PC-9 (cell line): ENCODE measurements at regions not wholly inside any gene's neighbourhood (a gene's known extent, or its start where the extent isn't known, plus 50 kb on each side); places are given as distances from the start of the nearest gene placed in this dataset.

ENCODE experiments used
- BruUV-seq: library from RNA; stranded (reverse); fragments of 400-500 nt; replicated peaks from 2 replicates; lab custom pipeline; 2021; lab: Mats Ljungman, UMichigan
- CTCF ChIA-PET: fragments of 300-600 bp; sonication (Branson Sonifier 250); formaldehyde crosslinking; loops from one replicate; lab custom pipeline; 2022; ENCODE audit warnings: antibody characterized with exemption; lab: Charles Lee
- POLR2A ChIA-PET: fragments of 300-600 bp; sonication (Branson Sonifier 250); formaldehyde crosslinking; loops from one replicate; lab custom pipeline; 2022; ENCODE audit warnings: antibody characterized with exemption; ENCODE audit not compliant: unreplicated experiment; lab: Charles Lee
- DNase-seq, 2 experiments: peaks; one replicate each; pipeline versions ENCODE4 v3.0.0 to v3.0.0-alpha.2; 2015 to 2022; ENCODE audit warnings: mixed read lengths in 1 of 2
- H2AFZ ChIP-seq: fragments of 200-600 bp; sonication (generic); 2 replicates; pipeline ENCODE4 v1.8.1; 2017; ENCODE audit warnings: antibody characterized with exemption
- H3F3A ChIP-seq: fragments of 200-600 bp; sonication (generic); 2 replicates; pipeline ENCODE4 v1.8.1; 2017; ENCODE audit warnings: antibody characterized with exemption, mild to moderate bottlenecking, low read depth; ENCODE audit not compliant: insufficient read depth
- H3K27ac ChIP-seq: fragments of 200-600 bp; sonication (generic); 2 replicates; pipeline ENCODE4 v1.6.1; 2016; ENCODE audit warnings: mixed run types
- H3K27me3 ChIP-seq: fragments of 200-600 bp; sonication (generic); 2 replicates; pipeline ENCODE4 v1.6.1; 2016; ENCODE audit warnings: low read depth, mixed run types; ENCODE audit not compliant: insufficient read depth
- H3K36me3 ChIP-seq: fragments of 200-600 bp; sonication (generic); 2 replicates; pipeline ENCODE4 v1.6.1; 2016; ENCODE audit warnings: low read depth, mixed run types
- H3K4me1 ChIP-seq: fragments of 200-600 bp; sonication (generic); replicated peaks from 2 replicates; pipeline ENCODE4 v1.6.1; 2016; ENCODE audit warnings: mixed run types; ENCODE audit not compliant: insufficient read depth
- H3K4me2 ChIP-seq: fragments of 200-600 bp; sonication (generic); 2 replicates; pipeline ENCODE4 v1.6.1; 2017; ENCODE audit warnings: mixed run types
- H3K4me3 ChIP-seq: fragments of 200-600 bp; sonication (generic); 2 replicates; pipeline ENCODE4 v1.6.1; 2016; ENCODE audit warnings: mixed run types
- H3K79me2 ChIP-seq: fragments of 200-600 bp; sonication (generic); 2 replicates; pipeline ENCODE4 v1.6.1; 2017; ENCODE audit warnings: low read depth, mixed run types
- H3K9me2 ChIP-seq: fragments of 200-600 bp; sonication (generic); 2 replicates; pipeline ENCODE4 v1.8.1; 2017; ENCODE audit warnings: mild to moderate bottlenecking; ENCODE audit not compliant: insufficient read depth
- H3K9me3 ChIP-seq: fragments of 200-600 bp; sonication (generic); 2 replicates; pipeline ENCODE4 v1.8.1; 2016; ENCODE audit warnings: low read depth; ENCODE audit not compliant: insufficient read depth
- H4K20me1 ChIP-seq: fragments of 200-600 bp; sonication (generic); 2 replicates; pipeline ENCODE4 v1.8.1; 2017; ENCODE audit not compliant: insufficient read depth
- CTCF ChIP-seq: fragments of 200-600 bp; sonication (generic); conservative IDR thresholded peaks from 2 replicates; pipeline ENCODE4 v1.6.1; 2017; ENCODE audit warnings: mixed run types, antibody characterized with exemption, mild to moderate bottlenecking, moderate library complexity
- EZH2 ChIP-seq: fragments of 200-600 bp; sonication (generic); IDR thresholded peaks from 2 replicates; pipeline ENCODE4 v1.8.0; 2017; ENCODE audit warnings: antibody characterized with exemption, low read depth
- intact Hi-C: fragments of 100-400 bp; cut with micrococcal nuclease; formaldehyde crosslinking; loops from one replicate; pipeline ENCODE4 v1.10.0; 2022; ENCODE audit not compliant: unreplicated experiment

GRCh38 chr10:2121929-2122328 is 384.6 kb upstream of the ADARB2 start:
- TF ChIP-seq CTCF (no peak), EZH2 (no peak)
- H3K27ac ChIP-seq: no peak overlapping the region
- CTCF ChIA-PET: no interaction called here

GRCh38 chr10:2121315-2121714 is 384.0 kb upstream of the ADARB2 start:
- TF ChIP-seq CTCF (no peak), EZH2 (no peak)
- Histone ChIP-seq H2AFZ (no peak overlapping the region), H3K4me1 (no peaks in the 10 kb centered on the region), H3K4me2 (no peak overlapping the region), H3K27ac (no peak overlapping the region), H3F3A (no peaks in the 10 kb centered on the region), H3K27me3 (no peaks in the 10 kb centered on the region), H3K9me3 (no peaks in the 10 kb centered on the region), H4K20me1 (no peaks in the 10 kb centered on the region), H3K79me2 (no peaks in the 10 kb centered on the region), H3K36me3 (no peaks in the 10 kb centered on the region), H3K9me2 (no peaks in the 10 kb centered on the region), H3K4me3 (no peak overlapping the region)
- CTCF ChIA-PET: no interaction called here
- POLR2A ChIA-PET: no interaction called here
- intact Hi-C loops: no loop called here
- DNase-seq: no peak
- no TSS peak for BruUV-seq

More at GRCh38 chr10:2121929-2122328, 384.6 kb upstream of the ADARB2 start:
- H4K20me1 ChIP-seq: no peaks in the 10 kb centered on the region
- H3K4me3 ChIP-seq: no peak overlapping the region
- H3K4me2 ChIP-seq: no peak overlapping the region
- no peaks in the 10 kb centered on the region for H3K9me2 ChIP-seq
- DNase-seq: no peak
- POLR2A ChIA-PET: no interaction called here
- no peak overlapping the region for H2AFZ ChIP-seq
- H3K27me3 ChIP-seq: no peaks in the 10 kb centered on the region
- no peaks in the 10 kb centered on the region for H3K36me3 ChIP-seq
- no peaks in the 10 kb centered on the region for H3K79me2 ChIP-seq
- no peaks in the 10 kb centered on the region for H3F3A ChIP-seq
- no peaks in the 10 kb centered on the region for H3K9me3 ChIP-seq
- no TSS peak for BruUV-seq
- intact Hi-C loops: no loop called here
- no peaks in the 10 kb centered on the region for H3K4me1 ChIP-seq

- no peak for DNase-seq
- intact Hi-C loops: no loop called here
- TF ChIP-seq EZH2: no peak
- TF ChIP-seq CTCF: no peak
- Histone ChIP-seq H3K36me3 (no peaks in the 10 kb centered on the region), H3K9me2 (no peaks in the 10 kb centered on the region), H3K27ac (no peak overlapping the region), H4K20me1 (no peaks in the 10 kb centered on the region), H2AFZ (no peak overlapping the region), H3K27me3 (no peaks in the 10 kb centered on the region), H3K4me3 (no peak overlapping the region), H3K4me2 (no peak overlapping the region), H3F3A (no peaks in the 10 kb centered on the region), H3K79me2 (no peaks in the 10 kb centered on the region), H3K9me3 (no peaks in the 10 kb centered on the region), H3K4me1 (no peaks in the 10 kb centered on the region)
- CTCF ChIA-PET: no interaction called here
- no TSS peak for BruUV-seq
- POLR2A ChIA-PET: no interaction called here
These were observed 383.4 kb upstream of the ADARB2 start for GRCh38 chr10:2120746-2121145.
